Prostate gland (tissue), 2 donors: ENCODE measurements at regions not wholly inside any gene's neighbourhood (a gene's known extent, or its start where the extent isn't known, plus 50 kb on each side); places are given as distances from the start of the nearest gene placed in this dataset.

ENCODE experiments used
- CTCF ChIP-seq, 4 experiments: fragments of 200-600 bp in 2 of 4; fragments of 450-650 bp in 2 of 4; sonication (generic) in 2 of 4; IDR thresholded peaks; 1 replicate in 3 of 4; 2 replicates in 1 of 4; pipeline ENCODE4 v1.5.1; 2016 to 2019; ENCODE audit warnings: antibody characterized with exemption in 4 of 4, mild to moderate bottlenecking in 2 of 4, moderate library complexity in 2 of 4
- POLR2AphosphoS5 ChIP-seq: sonication (generic); formaldehyde crosslinking; IDR thresholded peaks from one replicate; pipeline ENCODE4 v1.6.1; 2017; ENCODE audit warnings: antibody characterized with exemption

DNA sequence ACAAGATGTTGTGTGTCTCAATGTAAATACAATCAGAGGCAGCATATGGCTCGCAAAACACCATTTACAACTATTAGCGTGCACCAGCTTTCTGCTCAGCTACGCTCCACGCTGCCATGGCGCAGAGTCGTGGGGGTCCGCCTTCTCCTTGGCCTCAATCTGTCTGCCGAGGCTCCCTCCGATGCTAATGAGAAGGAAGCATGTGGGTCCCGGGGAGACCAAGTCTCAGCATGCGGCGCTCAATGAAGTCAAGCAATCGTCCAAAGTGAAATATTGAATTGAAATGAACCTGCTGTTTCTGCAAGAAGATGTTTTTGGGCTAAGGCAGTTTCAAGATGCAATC lies 228.9 kb downstream of the TOMM20 start:
- TF ChIP-seq CTCF (IDR thresholded peaks at IDR 0.05) (no peak), POLR2AphosphoS5 (no peak)
